Astrocyte of the cerebellum (primary cell): ENCODE measurements at regions not wholly inside any gene's neighbourhood (a gene's known extent, or its start where the extent isn't known, plus 50 kb on each side); places are given as distances from the start of the nearest gene placed in this dataset.

Experiments
- DNase-seq: peaks from one replicate; pipeline ENCODE4 v3.0.0-alpha.2; 2011; ENCODE audit warnings: low read depth
- H3K4me3 ChIP-seq: 2 replicates; pipeline ENCODE4 v1.5.1; 2011; ENCODE audit warnings: mild to moderate bottlenecking, low read depth, low read length, moderate library complexity
- in situ Hi-C: cut with HindIII; loops from 2 replicates; pipeline ENCODE4 v1.10.0; 2017; ENCODE audit warnings: low sequenced_read_pairs
- TF ChIP-seq, protein P1 (sequence below): IDR thresholded peaks from 2 replicates; pipeline ENCODE4 v1.5.1; 2012; ENCODE audit warnings: low read length, low read depth, moderate library complexity, mild to moderate bottlenecking; ENCODE audit errors: missing control alignments

DNA sequence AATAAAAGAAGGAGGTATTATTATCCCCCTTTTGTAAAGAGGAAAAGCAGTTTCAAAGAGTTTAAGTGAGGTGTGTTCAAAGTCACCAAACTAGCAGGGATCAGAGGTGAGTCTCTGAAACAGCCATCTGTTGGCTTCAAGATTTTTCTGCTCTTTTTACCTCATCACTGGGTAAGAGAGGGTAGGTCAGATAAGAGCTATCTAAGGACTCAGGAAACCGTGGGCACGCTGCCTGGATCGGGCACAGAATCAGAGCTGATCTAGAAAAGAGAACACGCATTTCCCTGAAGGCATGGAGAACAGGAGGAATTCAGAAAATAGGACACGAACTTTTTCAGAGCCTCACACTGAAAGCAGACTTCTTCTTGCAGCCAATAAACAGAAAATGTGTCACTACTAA is 65.8 kb upstream of the LY86 start:
- TF ChIP-seq, protein P1, sequence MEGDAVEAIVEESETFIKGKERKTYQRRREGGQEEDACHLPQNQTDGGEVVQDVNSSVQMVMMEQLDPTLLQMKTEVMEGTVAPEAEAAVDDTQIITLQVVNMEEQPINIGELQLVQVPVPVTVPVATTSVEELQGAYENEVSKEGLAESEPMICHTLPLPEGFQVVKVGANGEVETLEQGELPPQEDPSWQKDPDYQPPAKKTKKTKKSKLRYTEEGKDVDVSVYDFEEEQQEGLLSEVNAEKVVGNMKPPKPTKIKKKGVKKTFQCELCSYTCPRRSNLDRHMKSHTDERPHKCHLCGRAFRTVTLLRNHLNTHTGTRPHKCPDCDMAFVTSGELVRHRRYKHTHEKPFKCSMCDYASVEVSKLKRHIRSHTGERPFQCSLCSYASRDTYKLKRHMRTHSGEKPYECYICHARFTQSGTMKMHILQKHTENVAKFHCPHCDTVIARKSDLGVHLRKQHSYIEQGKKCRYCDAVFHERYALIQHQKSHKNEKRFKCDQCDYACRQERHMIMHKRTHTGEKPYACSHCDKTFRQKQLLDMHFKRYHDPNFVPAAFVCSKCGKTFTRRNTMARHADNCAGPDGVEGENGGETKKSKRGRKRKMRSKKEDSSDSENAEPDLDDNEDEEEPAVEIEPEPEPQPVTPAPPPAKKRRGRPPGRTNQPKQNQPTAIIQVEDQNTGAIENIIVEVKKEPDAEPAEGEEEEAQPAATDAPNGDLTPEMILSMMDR = no peak
- no peak overlapping the region for H3K4me3 ChIP-seq
- DNase-seq = no peak
- in situ Hi-C loops = no loop called here

DNA sequence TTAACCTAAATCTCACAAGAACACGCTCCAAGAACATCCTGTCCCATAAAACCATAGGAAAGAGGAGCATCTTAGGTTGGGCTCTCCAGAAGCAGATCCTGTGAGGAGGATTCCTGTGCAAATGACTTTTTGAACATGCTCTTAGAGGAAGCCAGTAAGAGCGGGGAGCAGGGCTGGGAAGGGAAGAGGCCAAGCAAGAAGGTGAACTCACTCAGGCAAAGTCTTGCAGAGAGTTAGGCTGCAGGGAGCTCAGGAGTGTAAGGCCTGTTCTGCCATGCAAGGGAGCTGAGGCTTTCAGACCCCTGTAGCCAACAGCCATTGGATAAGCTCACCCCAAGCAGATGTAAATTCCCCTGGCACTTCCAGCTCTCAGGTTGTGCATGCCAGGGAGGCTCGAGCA is 63.6 kb upstream of the LY86 start:
- in situ Hi-C loops = no loop called here
- TF ChIP-seq, protein P1 = no peak
- DNase-seq = no peak

DNA sequence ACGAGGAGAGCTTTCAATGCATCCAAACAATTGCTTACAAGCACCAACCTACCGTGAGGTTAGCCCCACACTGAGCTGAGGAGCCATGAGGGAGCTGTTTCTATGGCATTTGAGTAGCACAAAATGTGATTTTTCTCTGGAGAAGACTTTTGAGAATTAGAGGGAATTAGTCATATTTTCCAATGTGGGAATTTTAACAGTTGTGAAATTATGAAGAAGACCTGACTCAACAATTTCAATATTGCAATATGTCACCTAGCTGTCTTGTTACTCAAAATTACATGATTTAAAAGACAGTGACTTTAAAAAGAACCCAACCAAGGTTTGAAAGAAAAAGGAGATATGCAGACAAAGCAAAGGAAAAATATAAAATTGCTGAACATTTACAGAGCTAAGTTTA is 62.6 kb upstream of the LY86 start:
- DNase-seq = no peak
- H3K4me3 ChIP-seq = no peak overlapping the region
- TF ChIP-seq, protein P1 = no peak
- in situ Hi-C loops = no loop called here

More for the DNA sequence above, 63.6 kb upstream of the LY86 start:
- no peak overlapping the region for H3K4me3 ChIP-seq

DNA sequence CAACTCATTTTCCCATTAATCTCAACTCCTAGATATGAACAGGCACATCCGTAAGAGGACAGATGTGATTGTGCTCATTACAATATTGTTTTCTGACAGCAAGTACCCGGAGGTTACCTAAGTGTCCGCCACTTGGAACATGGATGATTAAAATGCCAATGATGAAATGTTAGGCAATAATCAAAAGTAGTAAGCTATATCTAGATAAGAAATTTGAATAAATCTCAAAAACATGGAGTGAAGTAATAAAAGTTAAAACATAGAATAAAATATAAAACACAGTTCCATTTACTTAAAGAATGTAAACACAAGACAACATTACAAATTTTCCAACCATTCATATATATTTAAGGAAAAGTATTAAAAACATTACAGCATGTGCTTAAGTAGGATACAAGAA is 59.2 kb upstream of the LY86 start:
- in situ Hi-C loops = no loop called here
- DNase-seq = no peak
- TF ChIP-seq, protein P1 = no peak
- H3K4me3 ChIP-seq = no peak overlapping the region

DNA sequence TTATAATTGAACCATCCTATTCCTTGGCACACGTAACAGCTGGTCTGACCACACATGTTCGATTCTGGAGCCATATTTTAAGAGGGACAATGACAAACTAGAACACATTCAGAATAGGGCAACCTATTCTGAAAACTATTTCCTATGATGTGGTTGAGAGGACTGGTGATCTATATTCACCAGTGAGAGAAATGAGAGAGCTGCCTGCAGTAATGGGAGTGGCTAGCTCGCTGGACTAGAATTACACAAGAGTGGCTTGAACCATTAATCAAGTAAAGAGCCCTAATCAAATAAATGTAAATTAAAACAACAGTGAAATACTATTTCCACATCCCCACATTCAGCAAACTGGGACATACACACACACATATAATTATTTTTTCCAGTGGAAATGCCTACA is 55.3 kb upstream of the LY86 start:
- in situ Hi-C loops = no loop called here

DNA sequence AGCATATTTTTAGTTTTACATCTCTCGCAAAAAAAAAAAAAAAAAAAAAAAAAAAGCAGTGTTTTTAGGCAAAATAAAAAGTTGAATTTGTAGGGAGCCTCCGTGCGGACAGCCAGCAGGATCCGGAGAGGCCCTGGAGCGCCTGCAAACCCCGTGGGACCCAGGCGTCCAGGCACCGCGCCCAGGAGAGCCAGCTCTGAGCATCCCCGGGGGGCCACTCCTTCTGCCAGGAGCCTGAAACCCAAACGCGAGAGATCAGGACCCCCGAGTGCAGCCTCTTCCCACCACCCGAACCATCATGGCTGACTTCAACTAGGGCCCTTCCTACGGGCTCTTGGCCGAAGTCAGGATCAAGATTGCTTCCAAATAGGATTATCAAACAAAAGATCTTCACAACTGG is 54.1 kb upstream of the LY86 start:
- TF ChIP-seq, protein P1 = no peak
- H3K4me3 ChIP-seq = no peak overlapping the region
- in situ Hi-C loops = no loop called here
- DNase-seq = no peak

More for the DNA sequence above, 55.3 kb upstream of the LY86 start:
- H3K4me3 ChIP-seq = no peak overlapping the region
- TF ChIP-seq, protein P1 = no peak
- no peak for DNase-seq
